Activated T-cell treated with anti-CD3 and anti-CD28 coated beads for 48 hours (primary cell): ENCODE measurements at regions not wholly inside any gene's neighbourhood (a gene's known extent, or its start where the extent isn't known, plus 50 kb on each side); places are given as distances from the start of the nearest gene placed in this dataset.

Experiments
- DNase-seq: peaks from one replicate; pipeline ENCODE4 v3.0.0-alpha.2; 2020; ENCODE audit warnings: low read depth

DNA sequence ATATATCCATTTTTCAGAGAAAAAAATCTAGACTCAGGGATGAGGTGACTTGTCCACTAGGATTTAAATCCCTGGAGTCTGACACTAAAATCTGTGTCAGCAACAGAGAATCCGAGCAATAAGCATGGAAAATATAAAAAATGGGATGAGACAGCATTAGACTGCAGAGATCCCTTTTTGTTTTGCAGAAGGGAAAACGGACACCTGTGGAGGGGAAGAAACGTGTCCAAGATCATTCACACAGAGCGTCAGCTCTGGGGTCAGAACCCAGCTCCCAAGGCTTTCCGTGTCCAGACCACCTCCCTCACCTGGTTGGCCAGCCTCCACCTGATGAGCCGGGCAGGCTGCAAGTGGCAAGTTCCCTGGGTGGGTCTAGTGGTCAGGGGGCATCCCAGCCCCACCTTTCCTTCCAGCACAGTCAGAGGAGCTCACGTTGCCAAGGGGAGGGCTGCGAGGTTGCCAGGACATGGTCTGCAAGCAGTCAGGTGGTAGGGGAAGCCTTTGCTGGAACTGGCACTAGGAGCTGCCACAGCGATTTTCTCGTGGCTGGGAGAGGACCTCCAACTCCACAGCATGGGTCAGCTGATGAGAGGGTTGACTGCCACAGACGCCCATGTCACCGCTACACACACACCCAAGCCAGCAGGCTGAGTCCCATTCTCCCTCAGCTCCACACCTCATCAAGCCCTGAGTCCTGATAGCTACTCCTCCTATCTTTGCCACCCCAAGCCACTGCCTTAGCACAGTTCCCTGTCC, 65.9 kb upstream of the CPLX2 start:
- DNase-seq = no peak

DNA sequence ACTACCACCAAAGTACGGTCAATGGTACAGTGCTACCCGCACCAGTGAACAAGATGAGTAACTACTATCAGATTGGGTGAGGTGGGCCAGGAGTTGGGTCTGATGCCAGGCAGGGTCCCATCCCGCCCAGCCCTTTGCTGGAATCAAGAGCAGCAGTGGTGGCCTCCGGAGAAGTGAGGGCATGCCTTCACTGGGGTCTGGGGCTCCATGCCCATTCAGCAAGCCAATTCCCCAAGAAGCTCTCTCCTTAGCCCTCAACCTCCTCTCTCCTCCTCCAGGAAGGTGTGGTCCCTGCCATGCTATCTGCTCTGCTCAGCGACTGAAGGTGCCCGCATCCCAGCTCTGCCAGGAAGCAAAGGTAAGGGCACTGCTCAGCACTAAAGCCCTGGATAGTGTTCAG, 62.7 kb upstream of the CPLX2 start:
- DNase-seq = no peak

DNA sequence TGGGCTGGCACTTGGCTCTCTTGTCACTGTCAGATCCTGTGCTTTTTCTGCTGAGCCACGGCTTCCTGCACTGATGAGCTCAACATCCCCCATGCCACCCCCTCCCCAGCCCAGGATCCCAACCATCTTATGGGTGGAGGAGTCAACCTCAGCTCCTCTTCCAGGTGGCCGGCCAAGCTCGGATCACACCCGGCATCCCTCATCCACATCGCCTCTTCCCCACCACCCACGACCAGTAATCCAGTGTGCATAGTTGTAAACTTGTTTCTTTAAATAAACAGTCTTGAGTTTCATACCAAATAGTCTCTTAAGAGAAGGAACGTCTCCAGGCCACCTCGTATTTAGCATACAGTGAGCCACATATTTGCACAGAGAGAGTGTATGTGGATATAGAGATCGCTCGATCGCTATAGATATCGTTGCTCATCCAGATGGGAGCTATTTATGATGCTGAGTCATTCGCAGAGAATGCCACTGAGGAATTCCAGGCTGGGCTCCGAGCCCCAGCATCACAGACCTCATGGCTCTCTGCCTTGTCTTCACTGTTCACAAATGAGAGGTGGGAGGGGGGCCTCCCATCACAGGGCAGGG, 61.8 kb upstream of the CPLX2 start:
- DNase-seq = no peak

DNA sequence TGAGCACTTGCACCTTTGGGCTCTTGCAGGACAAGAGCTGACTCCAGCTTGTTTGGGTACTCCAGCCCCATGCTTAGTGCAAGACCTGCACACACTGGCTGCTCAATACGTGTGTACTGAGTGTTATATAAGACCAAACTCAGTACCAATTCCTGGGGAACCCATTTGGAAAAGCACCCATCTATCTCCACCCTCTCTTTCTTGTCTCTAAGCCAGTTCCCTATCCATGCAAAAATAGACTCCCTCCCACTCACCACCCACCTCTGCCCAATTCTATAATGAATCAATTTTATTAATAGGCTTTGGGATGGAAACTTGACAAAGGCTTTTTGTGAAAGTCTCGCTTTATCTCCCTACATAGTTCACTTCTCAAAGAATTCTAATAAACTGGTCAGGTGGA, 60.9 kb upstream of the CPLX2 start:
- DNase-seq = no peak

DNA sequence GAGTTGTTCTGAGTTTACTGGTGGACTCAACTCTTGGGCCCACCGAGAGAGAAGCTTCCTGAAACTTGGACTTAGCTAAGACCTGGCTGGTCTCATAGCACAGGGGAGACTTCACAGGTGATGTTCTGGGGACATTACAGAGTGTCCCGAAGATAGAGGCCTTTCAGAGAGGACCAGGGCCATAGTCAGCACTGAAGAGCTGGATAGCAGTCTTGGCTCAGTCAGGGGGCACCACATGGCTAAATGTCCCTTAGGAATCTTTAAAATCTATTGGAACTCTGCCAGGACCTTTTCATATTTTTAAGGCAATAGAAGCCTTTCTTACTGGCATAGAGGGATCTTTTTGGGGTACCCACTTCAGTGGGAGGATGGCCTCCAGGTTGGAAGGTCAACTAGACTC, 59.8 kb upstream of the CPLX2 start:
- DNase-seq = no peak

DNA sequence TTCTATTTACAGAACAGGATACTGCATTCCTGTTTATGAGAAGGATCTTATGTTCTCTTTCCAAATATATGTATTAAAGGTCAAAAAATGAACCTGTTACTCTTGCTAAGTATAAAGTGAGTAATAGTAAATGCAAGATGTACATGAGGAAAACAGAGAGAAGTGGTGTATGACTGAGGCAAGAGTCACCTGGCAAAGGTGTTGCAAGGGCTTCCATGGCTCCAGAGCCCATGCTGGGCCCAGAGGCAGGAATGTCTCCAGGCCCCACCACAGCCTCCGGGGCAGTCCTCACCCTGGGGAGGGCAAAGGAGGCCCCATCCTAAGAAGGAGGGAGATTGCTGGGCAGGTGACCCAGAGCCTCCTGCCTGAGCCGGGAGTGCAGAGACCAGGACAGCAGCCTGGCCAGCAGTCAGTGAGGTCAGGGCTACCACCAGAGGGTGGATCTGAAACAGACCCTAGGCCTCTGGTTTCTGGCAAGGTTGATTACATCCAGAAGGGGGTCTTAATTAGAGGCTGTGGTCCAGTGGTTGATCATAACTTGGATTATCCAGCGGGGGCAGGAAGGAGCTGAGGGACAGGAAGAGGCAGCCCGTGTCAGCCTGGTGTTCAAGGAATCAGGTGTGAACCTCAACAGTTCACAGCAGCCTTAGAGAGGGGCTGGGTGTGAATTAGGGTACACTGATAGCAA, 57.3 kb upstream of the CPLX2 start:
- no peak for DNase-seq

DNA sequence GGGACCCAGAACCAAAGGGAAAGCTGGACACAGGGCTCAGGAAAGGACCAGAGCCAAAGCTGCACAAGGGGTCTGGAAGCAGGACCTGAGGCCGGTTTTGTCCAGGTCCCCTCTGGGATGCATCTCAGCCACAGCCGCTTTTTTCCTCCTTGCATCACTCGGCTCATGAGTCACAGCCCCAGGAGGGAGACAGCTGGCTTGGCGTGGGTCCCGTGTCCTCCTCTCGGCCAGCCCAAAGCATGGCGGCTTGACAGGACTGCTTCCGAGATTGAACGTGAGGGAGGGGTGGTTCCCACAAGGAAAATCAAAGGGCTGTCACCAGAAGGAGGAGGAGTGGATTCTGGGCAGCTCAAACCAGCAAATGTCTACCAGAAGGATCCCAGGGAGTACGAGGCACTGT, 56.7 kb upstream of the CPLX2 start:
- no peak for DNase-seq

DNA sequence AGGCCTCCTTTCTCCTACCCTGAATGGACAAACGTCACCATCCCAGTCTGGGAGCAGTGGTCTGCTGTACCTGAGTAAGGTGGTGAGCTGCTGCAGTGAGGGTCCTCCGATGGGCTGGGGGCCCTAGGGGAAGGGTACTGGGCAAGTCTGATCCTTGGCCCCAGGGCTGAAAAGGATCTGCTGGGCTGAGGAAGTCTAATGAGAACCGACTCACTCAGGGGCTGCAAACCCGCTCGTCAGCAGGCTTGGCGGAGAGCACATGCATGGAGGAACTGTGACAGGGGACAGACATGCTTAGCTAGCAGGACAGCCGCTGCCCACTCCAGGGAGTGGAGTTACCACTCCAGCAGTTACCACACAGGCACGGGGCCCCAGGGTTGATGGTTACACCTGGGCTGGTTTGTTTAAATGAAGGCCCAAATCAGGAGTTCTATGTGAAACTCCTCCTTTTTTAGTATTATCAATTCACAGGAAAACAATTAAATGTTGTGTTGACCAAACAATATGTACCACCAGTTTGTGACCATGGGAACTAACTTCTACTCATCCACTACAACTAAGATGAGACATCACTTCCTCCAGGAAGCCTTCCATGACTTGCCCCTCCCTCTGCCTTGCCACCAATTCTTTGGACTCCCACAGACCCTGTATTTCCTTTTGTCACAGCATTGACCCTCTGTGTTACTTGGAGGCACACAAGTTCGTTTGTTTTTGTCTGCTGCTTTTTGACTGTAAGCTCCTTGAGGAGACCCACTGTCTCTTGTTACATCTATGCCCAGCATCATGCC, 56.1 kb upstream of the CPLX2 start:
- DNase-seq = no peak

DNA sequence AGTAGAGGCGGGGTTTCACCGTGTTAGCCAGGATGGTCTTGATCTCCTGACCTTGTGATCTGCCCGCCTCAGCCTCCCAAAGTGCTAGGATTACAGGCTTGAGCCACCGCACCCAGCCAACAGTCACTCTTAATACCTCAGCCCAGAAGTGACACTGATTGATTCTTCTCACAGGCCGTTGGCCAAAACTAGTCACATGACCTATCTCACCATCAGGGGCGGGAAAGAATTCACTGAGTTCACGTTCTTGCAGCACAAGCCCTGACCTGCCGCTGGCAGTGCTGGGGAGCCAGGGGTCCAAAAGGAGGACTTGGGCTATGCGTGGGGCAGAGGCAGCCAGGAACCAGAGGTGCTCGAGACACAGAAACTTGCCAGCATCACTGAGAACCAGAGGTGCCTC, 55.0 kb upstream of the CPLX2 start:
- no peak for DNase-seq

DNA sequence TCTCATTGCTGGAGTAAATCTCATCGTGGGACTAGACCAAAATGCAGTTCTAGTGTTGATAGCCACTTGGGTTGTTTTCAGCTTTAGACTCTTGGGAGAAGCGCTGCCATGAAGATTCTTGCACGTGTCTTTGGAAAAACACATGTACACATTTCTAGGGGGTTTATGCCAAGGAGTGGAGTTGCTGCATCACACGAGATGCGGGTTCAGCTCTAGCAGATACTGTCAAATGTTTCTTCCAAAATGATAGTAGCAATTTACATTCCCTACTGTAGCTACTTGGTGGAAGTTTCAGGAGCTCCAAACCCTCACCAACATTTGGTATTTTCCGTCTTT, 52.3 kb upstream of the CPLX2 start:
- no peak for DNase-seq

DNA sequence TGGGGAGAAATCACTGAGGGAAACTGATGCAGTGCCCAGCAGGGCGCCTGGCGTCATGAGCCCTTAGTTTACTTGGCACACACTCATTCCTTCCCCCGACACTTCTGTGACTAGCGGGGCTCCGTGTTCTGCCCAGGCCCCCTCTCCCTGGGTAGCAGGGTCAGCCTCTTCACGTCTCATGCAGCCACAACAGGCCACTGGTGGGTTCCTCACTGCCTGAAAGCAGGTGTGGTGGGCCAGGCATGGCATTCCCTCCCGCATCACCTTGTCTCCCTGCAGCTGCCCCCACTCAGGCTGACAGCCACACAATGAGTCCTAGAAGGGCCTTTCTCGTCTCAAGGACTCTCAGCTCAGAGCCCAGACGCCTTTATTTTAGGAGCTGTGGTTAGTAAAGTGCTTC, 51.1 kb upstream of the CPLX2 start:
- no peak for DNase-seq
